Lung (tissue), 11 donors: ENCODE measurements at regions not wholly inside any gene's neighbourhood (a gene's known extent, or its start where the extent isn't known, plus 50 kb on each side); places are given as distances from the start of the nearest gene placed in this dataset.

Experiments
- ATAC-seq: fragments of 200-7000 bp; cut with Tn5 transposase; one replicate; pipeline ENCODE4 v1.9.1; 2020; ENCODE audit warnings: moderate number of reproducible peaks; ENCODE audit not compliant: insufficient read depth, low FRiP score
- DNase-seq, 3 donors: peaks; one replicate each; pipeline ENCODE4 v3.0.0-alpha.2; 2013 to 2017
- H3K27ac ChIP-seq, 2 donors: one replicate each; pipeline ENCODE4 v1.5.1; 2013; ENCODE audit warnings: mild to moderate bottlenecking in 2 of 2, moderate library complexity in 2 of 2, control low read depth in 1 of 2, inconsistent platforms in 1 of 2, low read depth in 1 of 2, low read length in 1 of 2
- H3K27me3 ChIP-seq, 3 donors: one replicate each; pipeline ENCODE4 v1.5.1; 2013; ENCODE audit warnings: low read length in 2 of 3; ENCODE audit not compliant: control insufficient read depth in 3 of 3, insufficient read depth in 3 of 3
- H3K36me3 ChIP-seq, 4 donors: one replicate each; pipeline ENCODE4 v1.5.1; 2013; ENCODE audit warnings: low read length in 4 of 4, mild to moderate bottlenecking in 1 of 4, moderate library complexity in 1 of 4; ENCODE audit not compliant: control insufficient read depth in 4 of 4, insufficient read depth in 4 of 4
- H3K4me1 ChIP-seq, 5 donors: one replicate each; pipeline ENCODE4 v1.5.1; 2013; ENCODE audit warnings: low read length in 5 of 5, mild to moderate bottlenecking in 2 of 5, moderate library complexity in 1 of 5; ENCODE audit not compliant: control insufficient read depth in 5 of 5, insufficient read depth in 5 of 5
- H3K4me3 ChIP-seq: one replicate; pipeline ENCODE4 v1.5.1; 2013; ENCODE audit warnings: mild to moderate bottlenecking, control low read depth, moderate library complexity
- H3K9ac ChIP-seq, 2 donors: one replicate each; pipeline ENCODE4 v1.5.1; 2013; ENCODE audit warnings: low read length in 2 of 2, control low read depth in 1 of 2; ENCODE audit not compliant: insufficient read depth in 1 of 2
- H3K9me3 ChIP-seq, 4 donors: one replicate each; pipeline ENCODE4 v1.5.1; 2013; ENCODE audit warnings: low read length in 3 of 4, mild to moderate bottlenecking in 1 of 4, moderate library complexity in 1 of 4; ENCODE audit not compliant: control insufficient read depth in 4 of 4, insufficient read depth in 3 of 4
- WGBS, 2 donors: extraction: QIAGEN DNeasy Blood & Tissue Kit; methylation state at CpG; one replicate each; pipeline ENCODE4 v1.1.7; 2013; 5-methylcytosine and 5-hydroxymethylcytosine counted together
- TF ChIP-seq, protein P1 (sequence below): IDR thresholded peaks from 2 replicates; pipeline ENCODE4 v1.5.1; 2012; ENCODE audit warnings: mild to moderate bottlenecking; ENCODE audit errors: control extremely low read depth, extremely low read depth
- donor health status: control.
- donor health status: control.
- donor health status: Bipolar disorder and iron deficiency.
- donor health status: healthy.
- donor health status: DM: yes; HTN: yes; CAD: no.

DNA sequence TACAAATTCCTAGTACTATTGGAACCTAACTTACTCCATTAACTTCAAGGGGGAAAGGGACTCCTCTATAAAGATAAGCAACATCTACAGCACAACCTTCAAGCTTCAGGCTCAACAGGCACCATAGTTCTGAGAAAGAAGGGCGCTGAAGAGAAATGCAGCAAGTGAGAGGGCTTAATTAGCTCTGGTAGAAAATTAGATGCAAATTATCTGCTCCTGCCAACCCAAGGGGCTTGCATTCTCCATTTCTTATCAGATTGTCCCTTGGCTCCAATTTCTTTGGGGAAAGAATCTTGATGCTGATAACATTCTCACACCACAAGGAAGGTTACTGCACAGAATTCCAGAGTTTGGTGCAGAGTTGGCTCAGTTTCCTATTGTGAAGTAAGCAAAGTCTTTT, 214.6 kb downstream of the GABRG2 start:
- Histone ChIP-seq H3K27me3 (no peaks in the 10 kb centered on the region), H3K36me3 (no peaks in the 10 kb centered on the region), H3K9me3 (no peaks in the 10 kb centered on the region), H3K27ac (no peak overlapping the region), H3K4me3 (no peak overlapping the region), H3K4me1 (no peaks in the 10 kb centered on the region), H3K9ac (no peak overlapping the region)
- TF ChIP-seq, protein P1, sequence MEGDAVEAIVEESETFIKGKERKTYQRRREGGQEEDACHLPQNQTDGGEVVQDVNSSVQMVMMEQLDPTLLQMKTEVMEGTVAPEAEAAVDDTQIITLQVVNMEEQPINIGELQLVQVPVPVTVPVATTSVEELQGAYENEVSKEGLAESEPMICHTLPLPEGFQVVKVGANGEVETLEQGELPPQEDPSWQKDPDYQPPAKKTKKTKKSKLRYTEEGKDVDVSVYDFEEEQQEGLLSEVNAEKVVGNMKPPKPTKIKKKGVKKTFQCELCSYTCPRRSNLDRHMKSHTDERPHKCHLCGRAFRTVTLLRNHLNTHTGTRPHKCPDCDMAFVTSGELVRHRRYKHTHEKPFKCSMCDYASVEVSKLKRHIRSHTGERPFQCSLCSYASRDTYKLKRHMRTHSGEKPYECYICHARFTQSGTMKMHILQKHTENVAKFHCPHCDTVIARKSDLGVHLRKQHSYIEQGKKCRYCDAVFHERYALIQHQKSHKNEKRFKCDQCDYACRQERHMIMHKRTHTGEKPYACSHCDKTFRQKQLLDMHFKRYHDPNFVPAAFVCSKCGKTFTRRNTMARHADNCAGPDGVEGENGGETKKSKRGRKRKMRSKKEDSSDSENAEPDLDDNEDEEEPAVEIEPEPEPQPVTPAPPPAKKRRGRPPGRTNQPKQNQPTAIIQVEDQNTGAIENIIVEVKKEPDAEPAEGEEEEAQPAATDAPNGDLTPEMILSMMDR: no peak
- ATAC-seq (no peak), DNase-seq (peak in 1 of 3 donors; percentile 6)
- 79 to 82% methylated on average over 1 of the region's 1 CpG for WGBS, 2 donors

DNA sequence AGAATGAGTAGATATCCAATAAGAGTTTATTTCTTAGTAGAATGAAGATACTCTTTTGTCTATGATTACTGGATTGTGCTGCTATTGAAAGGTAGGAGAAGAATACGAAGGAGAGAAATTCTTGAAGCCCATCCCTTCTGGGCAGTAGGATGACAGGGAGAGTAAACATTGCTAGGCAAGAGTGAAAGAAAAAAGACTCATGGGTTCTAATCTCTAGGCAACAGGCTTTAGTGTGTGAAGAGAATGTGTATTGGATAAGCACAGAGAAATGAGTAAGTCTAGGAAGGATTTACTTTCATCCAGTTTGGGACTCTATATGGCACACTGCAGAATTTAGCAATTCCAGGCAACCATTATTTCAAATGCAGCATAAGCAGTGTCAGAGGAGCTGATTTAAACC, 216.0 kb downstream of the GABRG2 start:
- H3K27me3 ChIP-seq: peaks cover 0 to 3% (median 0%) of the 10 kb centered on the region in 3 donors
- TF ChIP-seq, protein P1: no peak
- DNase-seq (no peak), ATAC-seq (no peak)
- H3K9me3 ChIP-seq: no peaks in the 10 kb centered on the region
- H3K4me3 ChIP-seq: no peak overlapping the region
- 0 to 56% methylated on average over 1 of the region's 1 CpG for WGBS, 2 donors
- no peaks in the 10 kb centered on the region for H3K36me3 ChIP-seq
- H3K9ac ChIP-seq: no peak overlapping the region
- H3K4me1 ChIP-seq: no peaks in the 10 kb centered on the region
- H3K27ac ChIP-seq: no peak overlapping the region

DNA sequence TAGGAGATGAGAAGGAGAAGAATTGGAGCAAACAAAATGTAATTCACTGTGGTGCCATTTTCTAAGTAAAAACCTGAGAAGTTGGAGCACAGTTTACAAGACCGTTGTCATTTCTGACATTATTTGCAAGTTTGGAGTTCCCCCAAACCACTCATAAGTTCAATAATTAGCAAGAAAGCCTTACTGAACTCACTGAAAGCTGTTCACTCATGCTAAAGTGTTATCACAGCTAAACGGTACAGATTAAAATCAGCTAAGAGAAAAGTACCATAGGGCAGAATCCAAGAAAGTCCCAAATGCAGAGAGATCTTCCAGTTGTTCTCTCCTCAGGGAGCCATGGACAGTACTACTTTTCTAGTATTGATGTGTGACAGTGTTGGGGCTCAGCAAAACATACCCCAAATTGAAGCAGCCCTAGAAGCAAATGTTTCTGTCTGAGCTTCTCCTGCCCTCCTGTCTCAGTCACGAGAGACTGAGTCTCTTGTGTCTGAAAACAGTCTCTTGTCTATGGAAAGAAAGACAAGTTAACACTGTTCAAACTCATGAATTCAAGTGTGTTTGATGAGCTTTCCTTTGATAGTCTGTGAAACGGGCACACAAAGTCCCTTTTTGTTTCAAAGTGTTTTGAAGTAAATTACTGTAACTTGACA, 221.2 kb downstream of the GABRG2 start:
- no peak overlapping the region for H3K9ac ChIP-seq

More for the DNA sequence above, 221.2 kb downstream of the GABRG2 start:
- ATAC-seq: no peak
- Histone ChIP-seq H3K9me3 (no peaks in the 10 kb centered on the region), H3K36me3 (no peaks in the 10 kb centered on the region), H3K4me3 (no peak overlapping the region), H3K27ac (no peak overlapping the region), H3K4me1 (no peaks in the 10 kb centered on the region), H3K27me3 (peaks cover 0 to 4% (median 0%) of the 10 kb centered on the region in 3 donors)
- TF ChIP-seq, protein P1: no peak
- WGBS, 2 donors: 39 to 65% methylated on average over 4 of the region's 4 CpGs
- no peak for DNase-seq
